H54 (cell line): ENCODE measurements at regions not wholly inside any gene's neighbourhood (a gene's known extent, or its start where the extent isn't known, plus 50 kb on each side); places are given as distances from the start of the nearest gene placed in this dataset.
"Not testable (repeated sequence)": the region's sequence is repeated elsewhere in the genome, so short reads cannot be mapped to it uniquely, and the experiment has no call there.

Experiments used
- DNase-seq: peaks from one replicate; pipeline ENCODE4 v3.0.0; 2011; ENCODE audit warnings: low spot score, mixed read lengths; ENCODE audit not compliant: insufficient read length
- FAIRE-seq: peaks from 3 replicates; lab custom pipeline; 2011; peaks lifted over from hg19 to GRCh38; lab: Jason Lieb, UNC
- POLR2A ChIP-seq: IDR thresholded peaks from 2 replicates; pipeline ENCODE4 v1.6.1; 2011; ENCODE audit warnings: low read depth, mild to moderate bottlenecking, low read length

GRCh38 chr5:18393565-18394442 lies 759.5 kb downstream of the TAF11L14 start:
- no peak for TF ChIP-seq POLR2A
- peak; percentile 92 for FAIRE-seq
- peak; percentile 50 for DNase-seq

- no peak for FAIRE-seq
- no peak for TF ChIP-seq POLR2A
- DNase-seq: no peak
Observed at GRCh38 chr5:18394443-18394804, 760.2 kb downstream of the TAF11L14 start.

GRCh38 chr5:18395126-18396110 lies 761.2 kb downstream of the TAF11L14 start:
- DNase-seq: no peak
- no peak for TF ChIP-seq POLR2A
- FAIRE-seq: no peak

GRCh38 chr5:18397371-18397770 lies 763.1 kb downstream of the TAF11L14 start:
- DNase-seq (no peak), FAIRE-seq (no peak)
- TF ChIP-seq POLR2A: no peak

- FAIRE-seq (no peak), DNase-seq (no peak)
- TF ChIP-seq POLR2A: no peak
Observed at GRCh38 chr5:18397891-18398290, 763.6 kb downstream of the TAF11L14 start.

GRCh38 chr5:18399461-18400327 lies 765.4 kb downstream of the TAF11L14 start:
- not testable (repeated sequence) for FAIRE-seq, DNase-seq

GRCh38 chr5:18403141-18403540 lies 768.9 kb downstream of the TAF11L14 start:
- TF ChIP-seq POLR2A: no peak
- DNase-seq (no peak), FAIRE-seq (no peak)

- DNase-seq (no peak), FAIRE-seq (no peak)
- TF ChIP-seq POLR2A: no peak
Observed at GRCh38 chr5:18403941-18404438, 769.7 kb downstream of the TAF11L14 start.

GRCh38 chr5:18420711-18421110 lies 786.5 kb downstream of the TAF11L14 start:
- no peak for FAIRE-seq
- no peak for TF ChIP-seq POLR2A
- DNase-seq: no peak

GRCh38 chr5:18433336-18433735 lies 799.1 kb downstream of the TAF11L14 start:
- no peak for TF ChIP-seq POLR2A
- DNase-seq (no peak), FAIRE-seq (no peak)

- FAIRE-seq (no peak), DNase-seq (no peak)
- TF ChIP-seq POLR2A: no peak
Observed at GRCh38 chr5:18438126-18438525, 803.9 kb downstream of the TAF11L14 start.

- no peak for DNase-seq
- TF ChIP-seq POLR2A: no peak
- no peak for FAIRE-seq
Observed at GRCh38 chr5:18455521-18455920, 821.3 kb downstream of the TAF11L14 start.

- FAIRE-seq: no peak
- DNase-seq: no peak
- no peak for TF ChIP-seq POLR2A
Observed at GRCh38 chr5:18457255-18457654, 823.0 kb downstream of the TAF11L14 start.
